Retinal pigment epithelial cell (primary cell): ENCODE measurements at regions not wholly inside any gene's neighbourhood (a gene's known extent, or its start where the extent isn't known, plus 50 kb on each side); places are given as distances from the start of the nearest gene placed in this dataset.

Experiments used
- DNase-seq: peaks from one replicate; pipeline ENCODE4 v3.0.0-alpha.2; 2010; ENCODE audit warnings: low read depth
- H3K4me3 ChIP-seq: 2 replicates; pipeline ENCODE4 v1.5.1; 2011; ENCODE audit warnings: mild to moderate bottlenecking, low read length, control low read depth, moderate library complexity
- TF ChIP-seq, protein P1 (sequence below): conservative IDR thresholded peaks from 2 replicates; pipeline ENCODE4 v1.5.1; 2011; ENCODE audit warnings: low read depth, low read length, control low read depth, inconsistent platforms

DNA sequence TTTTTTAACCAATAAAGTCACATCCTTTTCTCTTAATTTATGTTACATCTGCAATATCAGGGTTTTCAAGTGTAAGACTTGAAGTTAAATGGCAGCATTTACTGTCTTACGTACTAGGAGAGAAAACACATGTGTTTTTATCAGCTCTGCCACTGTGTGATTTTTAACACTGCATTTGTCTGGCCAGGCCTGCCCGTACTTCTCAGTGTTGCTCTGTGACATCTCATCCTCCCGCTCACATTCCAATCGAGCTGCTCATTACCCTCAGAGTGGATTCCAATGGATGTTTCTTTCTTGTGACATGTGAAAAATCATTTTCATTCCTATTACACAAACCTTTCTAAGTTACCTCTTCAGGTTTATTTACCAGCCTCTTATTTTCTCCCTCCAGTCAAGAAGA is 420.3 kb downstream of the FAT4 start:
- TF ChIP-seq, protein P1, sequence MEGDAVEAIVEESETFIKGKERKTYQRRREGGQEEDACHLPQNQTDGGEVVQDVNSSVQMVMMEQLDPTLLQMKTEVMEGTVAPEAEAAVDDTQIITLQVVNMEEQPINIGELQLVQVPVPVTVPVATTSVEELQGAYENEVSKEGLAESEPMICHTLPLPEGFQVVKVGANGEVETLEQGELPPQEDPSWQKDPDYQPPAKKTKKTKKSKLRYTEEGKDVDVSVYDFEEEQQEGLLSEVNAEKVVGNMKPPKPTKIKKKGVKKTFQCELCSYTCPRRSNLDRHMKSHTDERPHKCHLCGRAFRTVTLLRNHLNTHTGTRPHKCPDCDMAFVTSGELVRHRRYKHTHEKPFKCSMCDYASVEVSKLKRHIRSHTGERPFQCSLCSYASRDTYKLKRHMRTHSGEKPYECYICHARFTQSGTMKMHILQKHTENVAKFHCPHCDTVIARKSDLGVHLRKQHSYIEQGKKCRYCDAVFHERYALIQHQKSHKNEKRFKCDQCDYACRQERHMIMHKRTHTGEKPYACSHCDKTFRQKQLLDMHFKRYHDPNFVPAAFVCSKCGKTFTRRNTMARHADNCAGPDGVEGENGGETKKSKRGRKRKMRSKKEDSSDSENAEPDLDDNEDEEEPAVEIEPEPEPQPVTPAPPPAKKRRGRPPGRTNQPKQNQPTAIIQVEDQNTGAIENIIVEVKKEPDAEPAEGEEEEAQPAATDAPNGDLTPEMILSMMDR: no peak
- no peak overlapping the region for H3K4me3 ChIP-seq
- DNase-seq: peak; percentile 97

GRCh38 chr4:125736057-125736456 is 421.3 kb downstream of the FAT4 start:
- DNase-seq: peak; percentile 71
- no peak overlapping the region for H3K4me3 ChIP-seq
- TF ChIP-seq, protein P1: peak; percentile 53

GRCh38 chr4:125739760-125740159 is 425.0 kb downstream of the FAT4 start:
- peak; percentile 42 for DNase-seq
- no peak overlapping the region for H3K4me3 ChIP-seq
- TF ChIP-seq, protein P1: no peak

DNA sequence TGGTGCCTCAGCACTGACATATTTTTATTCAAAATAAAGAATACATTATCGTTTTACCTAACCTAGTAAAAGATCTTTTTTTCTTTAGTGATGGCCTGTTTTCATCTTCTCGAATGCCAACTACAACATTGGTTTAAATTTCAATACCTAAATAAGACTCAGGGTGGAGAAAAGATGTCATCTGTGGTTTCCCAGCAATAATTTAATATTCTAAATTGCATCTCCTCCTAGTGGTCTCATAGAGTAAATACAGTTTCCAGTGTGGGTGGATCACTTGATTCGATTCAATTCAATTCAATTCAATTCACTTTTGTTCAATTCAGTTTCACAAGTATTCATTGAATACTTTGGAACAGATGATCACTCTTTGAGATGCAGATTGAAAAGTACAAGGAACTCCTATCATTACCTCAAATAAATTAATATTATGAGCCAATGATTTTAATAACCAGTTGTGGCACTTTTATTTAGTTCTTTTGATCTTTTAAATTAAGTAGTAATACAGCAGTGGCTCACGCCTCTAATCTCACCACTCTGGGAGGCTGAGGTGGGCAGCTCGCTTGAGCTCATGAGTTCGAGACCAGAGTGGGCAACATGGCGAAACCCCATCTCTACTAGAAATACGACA is 427.2 kb downstream of the FAT4 start:
- no peak for DNase-seq
- TF ChIP-seq, protein P1: peak; percentile 56
- no peak overlapping the region for H3K4me3 ChIP-seq

DNA sequence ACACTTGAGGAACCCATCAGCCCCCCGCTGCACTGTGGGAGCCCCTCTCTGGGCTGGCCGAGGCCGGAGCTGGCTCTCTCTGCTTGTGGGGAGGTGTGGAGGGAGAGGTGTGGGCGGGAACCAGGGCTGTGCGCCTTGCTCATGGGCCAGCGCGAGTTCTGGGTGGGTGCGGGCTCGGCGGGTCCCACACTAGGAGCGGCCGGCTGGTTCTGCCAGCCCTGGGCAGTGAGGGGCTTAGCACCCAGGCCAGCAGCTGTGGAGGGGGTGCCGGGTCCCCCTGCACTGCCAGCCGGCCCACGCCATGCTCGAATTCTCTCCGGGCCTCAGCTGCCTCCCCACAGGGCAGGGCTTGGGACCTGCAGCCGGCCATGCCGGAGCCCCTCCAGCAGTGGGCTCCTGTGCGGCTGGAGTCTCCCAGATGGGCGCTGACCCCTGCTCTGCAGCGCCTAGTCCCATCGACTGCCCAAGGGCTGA is 430.2 kb downstream of the FAT4 start:
- no peak overlapping the region for H3K4me3 ChIP-seq
- TF ChIP-seq, protein P1: no peak
- no peak for DNase-seq

DNA sequence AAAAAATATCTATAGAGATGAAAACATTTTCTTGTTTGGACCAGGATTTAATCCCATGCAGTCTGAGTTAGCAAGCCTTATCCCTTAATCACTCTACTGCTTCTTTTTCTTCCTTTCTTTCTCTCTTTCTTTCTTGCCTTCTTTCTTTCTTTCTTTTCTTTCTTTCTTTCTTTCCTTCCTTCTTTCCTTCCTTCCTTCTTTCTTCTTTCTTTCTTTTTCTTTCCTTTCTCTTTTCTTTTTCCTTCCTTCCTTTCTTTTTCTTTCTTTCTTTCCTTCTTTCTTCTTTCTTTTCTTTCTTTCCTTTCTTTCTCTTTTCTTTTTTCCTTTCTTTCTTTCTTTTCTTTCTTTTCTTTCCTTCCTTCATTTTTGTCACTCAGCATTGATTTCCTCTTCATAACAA is 434.6 kb downstream of the FAT4 start:
- TF ChIP-seq, protein P1: no peak
- no peak for DNase-seq
- no peak overlapping the region for H3K4me3 ChIP-seq

- no peak overlapping the region for H3K4me3 ChIP-seq
- peak; percentile 70 for DNase-seq
- TF ChIP-seq, protein P1: no peak
These were observed 435.6 kb downstream of the FAT4 start for GRCh38 chr4:125750399-125750798.
